GM18499 (cell line): ENCODE measurements at regions not wholly inside any gene's neighbourhood (a gene's known extent, or its start where the extent isn't known, plus 50 kb on each side); places are given as distances from the start of the nearest gene placed in this dataset.
"Not testable (repeated sequence)": the region's sequence is repeated elsewhere in the genome, so short reads cannot be mapped to it uniquely, and the experiment has no call there.

Experiments
- ATAC-seq: cut with Tn5 transposase; IDR thresholded peaks from one replicate; pipeline ENCODE4 v1.9.1; 2021; ENCODE audit warnings: moderate number of reproducible peaks; ENCODE audit not compliant: insufficient read depth, unreplicated experiment

GRCh38 chr5:57632937-57633336, 150.3 kb upstream of the ACTBL2 start:
- ATAC-seq, result no peak

GRCh38 chr5:57631139-57631538, 148.5 kb upstream of the ACTBL2 start:
- not testable (repeated sequence) for ATAC-seq

GRCh38 chr5:57627661-57628060, 145.1 kb upstream of the ACTBL2 start:
- ATAC-seq, result no peak

GRCh38 chr5:57626703-57627102, 144.1 kb upstream of the ACTBL2 start:
- no peak for ATAC-seq

GRCh38 chr5:57621624-57622023, 139.0 kb upstream of the ACTBL2 start:
- ATAC-seq, result no peak

GRCh38 chr5:57618767-57619381, 136.3 kb upstream of the ACTBL2 start:
- ATAC-seq, result no peak

- ATAC-seq, result no peak
These were observed 131.1 kb upstream of the ACTBL2 start for GRCh38 chr5:57613741-57614140.

GRCh38 chr5:57611177-57611576, 128.6 kb upstream of the ACTBL2 start:
- ATAC-seq, result no peak

- no peak for ATAC-seq
These were observed 125.9 kb upstream of the ACTBL2 start for GRCh38 chr5:57608542-57608941.

GRCh38 chr5:57601996-57602395, 119.4 kb upstream of the ACTBL2 start:
- ATAC-seq, result no peak

- ATAC-seq, result no peak
These were observed 117.7 kb upstream of the ACTBL2 start for GRCh38 chr5:57600321-57600720.

GRCh38 chr5:57598756-57599155, 116.1 kb upstream of the ACTBL2 start:
- no peak for ATAC-seq

- no peak for ATAC-seq
These were observed 115.5 kb upstream of the ACTBL2 start for GRCh38 chr5:57598097-57598496.

GRCh38 chr5:57595523-57595991, 112.9 kb upstream of the ACTBL2 start:
- no peak for ATAC-seq

GRCh38 chr5:57594436-57594835, 111.8 kb upstream of the ACTBL2 start:
- ATAC-seq, result no peak

GRCh38 chr5:57592236-57592635, 109.6 kb upstream of the ACTBL2 start:
- ATAC-seq, result no peak

GRCh38 chr5:57586649-57587048, 104.0 kb upstream of the ACTBL2 start:
- ATAC-seq, result no peak

GRCh38 chr5:57582578-57583070, 100.0 kb upstream of the ACTBL2 start:
- no peak for ATAC-seq

- no peak for ATAC-seq
These were observed 99.2 kb upstream of the ACTBL2 start for GRCh38 chr5:57581772-57582171.

GRCh38 chr5:57581222-57581621, 98.6 kb upstream of the ACTBL2 start:
- ATAC-seq, result no peak

- no peak for ATAC-seq
These were observed 95.0 kb upstream of the ACTBL2 start for GRCh38 chr5:57577432-57578175.

GRCh38 chr5:57576317-57576716, 93.7 kb upstream of the ACTBL2 start:
- no peak for ATAC-seq
